Thoracic aorta (tissue), 2 donors: ENCODE measurements at regions not wholly inside any gene's neighbourhood (a gene's known extent, or its start where the extent isn't known, plus 50 kb on each side); places are given as distances from the start of the nearest gene placed in this dataset.

Experiments
- ATAC-seq: fragments of 150-250 bp; one replicate; pipeline ENCODE4 v1.8.0; 2017; ENCODE audit warnings: low read depth; ENCODE audit not compliant: insufficient number of reproducible peaks, low FRiP score
- DNase-seq: peaks from one replicate; pipeline ENCODE4 v3.0.0-alpha.2; 2020; ENCODE audit warnings: low spot score
- H3K27ac ChIP-seq, 2 donors: fragments of 200-600 bp; sonication (generic); 1 replicate in 1 of 2; 2 replicates in 1 of 2; pipeline ENCODE4 v1.5.1; 2016; ENCODE audit warnings: mild to moderate bottlenecking in 2 of 2, moderate library complexity in 2 of 2
- H3K27me3 ChIP-seq: fragments of 200-600 bp; sonication (generic); replicated peaks from 2 replicates; pipeline ENCODE4 v1.6.0; 2016; ENCODE audit warnings: mild to moderate bottlenecking; ENCODE audit not compliant: insufficient read depth
- H3K36me3 ChIP-seq: fragments of 200-600 bp; sonication (generic); one replicate; pipeline ENCODE4 v1.5.1; 2016
- H3K4me1 ChIP-seq, 2 donors: fragments of 200-600 bp; sonication (generic); 1 replicate in 1 of 2; 2 replicates in 1 of 2; pipeline versions ENCODE4 v1.5.1 to v1.6.0; 2016; ENCODE audit warnings: low read depth in 2 of 2, mild to moderate bottlenecking in 1 of 2; ENCODE audit not compliant: control insufficient read depth in 1 of 2
- H3K4me3 ChIP-seq: fragments of 200-600 bp; sonication (generic); 2 replicates; pipeline ENCODE4 v1.5.1; 2016; ENCODE audit warnings: mild to moderate bottlenecking
- H3K9me3 ChIP-seq: fragments of 200-600 bp; sonication (generic); 2 replicates; pipeline ENCODE4 v1.5.1; 2016
- CTCF ChIP-seq: fragments of 200-600 bp; sonication (generic); IDR thresholded peaks from one replicate; pipeline ENCODE4 v1.5.1; 2019; ENCODE audit warnings: antibody characterized with exemption

DNA sequence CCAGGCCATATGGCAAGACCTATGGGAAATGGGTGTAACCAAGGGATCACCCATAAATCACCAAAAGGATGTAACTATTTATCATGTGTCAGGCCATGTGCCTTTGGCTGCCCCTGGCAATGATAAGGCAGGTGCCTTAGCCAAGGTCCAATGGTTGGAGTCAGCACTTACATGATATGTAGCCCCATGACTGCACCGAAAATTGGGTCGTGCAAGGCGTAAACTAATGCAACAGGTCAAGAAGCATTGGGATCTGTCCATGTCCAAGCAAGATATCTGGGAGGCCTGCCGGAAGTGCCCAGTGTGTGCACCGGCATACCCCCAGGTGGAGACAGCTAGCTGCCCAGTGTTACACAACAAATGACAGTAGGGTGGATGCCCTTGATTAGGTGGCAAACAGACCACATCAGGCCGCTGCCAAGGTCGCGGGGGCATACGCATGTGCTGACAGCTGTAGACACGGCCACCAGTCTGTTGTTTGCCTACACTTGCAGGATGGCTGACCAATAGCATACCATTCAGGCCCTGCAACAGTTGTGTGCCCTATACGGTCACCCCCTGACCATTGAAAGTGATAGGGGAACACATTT lies 698.2 kb upstream of the AGA start:
- no peaks in the 10 kb centered on the region for H3K36me3 ChIP-seq
- ATAC-seq (no peak), DNase-seq (no peak)
- H3K27me3 ChIP-seq = no peaks in the 10 kb centered on the region
- TF ChIP-seq CTCF = no peak
- H3K27ac ChIP-seq = no peak overlapping the region
- no peak overlapping the region for H3K4me3 ChIP-seq
- H3K9me3 ChIP-seq = no peaks in the 10 kb centered on the region
- H3K4me1 ChIP-seq = no peaks in the 10 kb centered on the region

GRCh38 chr4:178142724-178143123 lies 700.5 kb upstream of the AGA start:
- no peak for DNase-seq
- no peaks in the 10 kb centered on the region for H3K4me1 ChIP-seq
- H3K9me3 ChIP-seq = no peaks in the 10 kb centered on the region
- H3K27ac ChIP-seq = no peak overlapping the region
- no peaks in the 10 kb centered on the region for H3K36me3 ChIP-seq
- no peak for TF ChIP-seq CTCF
- no peak overlapping the region for H3K4me3 ChIP-seq
- ATAC-seq = no peak
- H3K27me3 ChIP-seq = no peaks in the 10 kb centered on the region

- H3K27ac ChIP-seq = no peak overlapping the region
- peaks cover 0 to 5% of the 10 kb centered on the region in 2 donors for H3K4me1 ChIP-seq
- no peaks in the 10 kb centered on the region for H3K9me3 ChIP-seq
- ATAC-seq = no peak
- H3K27me3 ChIP-seq = no peaks in the 10 kb centered on the region
- no peak for TF ChIP-seq CTCF
- H3K36me3 ChIP-seq = no peaks in the 10 kb centered on the region
- H3K4me3 ChIP-seq = no peak overlapping the region
- DNase-seq = no peak
Observed at GRCh38 chr4:178148106-178148505, 705.9 kb upstream of the AGA start.

DNA sequence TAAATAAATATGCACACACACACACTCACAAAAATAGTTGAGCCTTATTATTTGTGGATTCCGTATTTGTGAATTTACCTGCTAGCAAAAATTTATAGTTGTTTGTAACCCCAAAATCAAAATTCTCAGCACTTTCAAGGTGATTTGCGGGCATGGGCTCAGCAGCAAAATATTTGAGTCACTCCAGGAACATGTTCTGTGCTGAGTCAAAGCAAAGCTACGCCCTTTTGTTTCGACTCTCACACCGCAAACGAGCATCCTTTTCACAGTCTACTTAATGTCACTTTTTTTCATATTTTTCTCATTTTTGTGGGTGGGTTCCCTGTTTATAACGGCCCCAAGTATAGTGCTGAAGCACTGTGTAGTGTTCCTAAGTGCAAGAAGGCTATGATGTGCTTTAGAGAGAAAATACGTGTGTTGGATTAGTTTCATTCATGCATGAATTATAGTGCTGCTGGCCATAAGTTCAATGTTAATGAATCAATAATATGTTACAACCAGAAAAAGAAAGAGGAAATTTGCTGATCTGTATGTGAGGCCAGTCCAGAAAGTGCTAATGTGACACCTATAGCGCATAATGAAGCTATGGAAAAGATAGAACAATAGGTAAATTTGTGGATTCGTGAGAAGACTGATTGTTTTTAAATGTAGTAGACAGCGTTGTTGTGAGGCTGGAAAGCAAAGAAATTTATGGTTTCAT lies 723.2 kb upstream of the AGA start:
- H3K27ac ChIP-seq = no peak overlapping the region
- H3K4me3 ChIP-seq = no peak overlapping the region
- DNase-seq (no peak), ATAC-seq (no peak)
- no peaks in the 10 kb centered on the region for H3K36me3 ChIP-seq
- no peak for TF ChIP-seq CTCF
- H3K4me1 ChIP-seq = no peaks in the 10 kb centered on the region
- peaks cover 7% of the 10 kb centered on the region for H3K9me3 ChIP-seq
- H3K27me3 ChIP-seq = no peaks in the 10 kb centered on the region

DNA sequence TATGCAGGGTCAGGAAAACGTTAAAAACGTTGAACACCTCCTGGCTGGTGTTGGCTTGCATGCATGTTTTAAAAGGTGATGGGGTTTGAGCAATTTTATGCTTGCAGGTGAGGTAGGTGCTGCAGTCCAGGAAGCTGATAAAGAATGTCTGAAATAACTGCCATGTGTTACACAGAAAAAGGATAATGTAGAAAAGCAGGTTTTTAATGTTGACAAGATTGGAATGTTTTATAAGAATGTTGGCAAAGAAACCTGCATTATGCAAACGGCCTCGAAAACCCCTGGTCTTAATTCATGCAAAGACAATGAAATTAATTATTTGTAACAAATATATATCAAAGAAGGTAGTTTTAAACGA lies 723.7 kb upstream of the AGA start:
- Histone ChIP-seq H3K9me3 (peaks cover 4% of the 10 kb centered on the region), H3K36me3 (no peaks in the 10 kb centered on the region), H3K27ac (no peak overlapping the region), H3K27me3 (no peaks in the 10 kb centered on the region), H3K4me3 (no peak overlapping the region), H3K4me1 (no peaks in the 10 kb centered on the region)
- no peak for ATAC-seq
- TF ChIP-seq CTCF = no peak
- DNase-seq = no peak
